IPS DF 6.9 (cell line): ENCODE measurements at regions not wholly inside any gene's neighbourhood (a gene's known extent, or its start where the extent isn't known, plus 50 kb on each side); places are given as distances from the start of the nearest gene placed in this dataset.
"Not testable (repeated sequence)": the region's sequence is repeated elsewhere in the genome, so short reads cannot be mapped to it uniquely, and the experiment has no call there.

Source experiments
- DNase-seq: peaks from one replicate; pipeline ENCODE4 v3.0.0-alpha.2; 2013; ENCODE audit warnings: low read depth, low spot score
- H3K27ac ChIP-seq: one replicate; pipeline ENCODE4 v1.5.1; 2013; ENCODE audit warnings: low read length, control low read depth
- H3K27me3 ChIP-seq: 2 replicates; pipeline ENCODE4 v1.6.1; 2013; ENCODE audit warnings: mild to moderate bottlenecking, low read length; ENCODE audit not compliant: control insufficient read depth, insufficient read depth
- H3K36me3 ChIP-seq: 2 replicates; pipeline ENCODE4 v1.6.1; 2013; ENCODE audit warnings: low read length; ENCODE audit not compliant: control insufficient read depth, insufficient read depth
- H3K4me1 ChIP-seq: 2 replicates; pipeline ENCODE4 v1.6.1; 2013; ENCODE audit warnings: low read length; ENCODE audit not compliant: control insufficient read depth, insufficient read depth
- H3K4me3 ChIP-seq: 2 replicates; pipeline ENCODE4 v1.5.1; 2013; ENCODE audit warnings: mild to moderate bottlenecking, low read length
- H3K9me3 ChIP-seq: 2 replicates; pipeline ENCODE4 v1.6.1; 2013; ENCODE audit warnings: low read length, inconsistent platforms; ENCODE audit not compliant: control insufficient read depth, insufficient read depth
- WGBS: extraction: QIAGEN DNeasy Blood & Tissue Kit; methylation state at CpG from one replicate; pipeline ENCODE4 v1.1.7; 2013; ENCODE audit warnings: mixed read lengths, missing lambda C conversion rate; ENCODE audit not compliant: insufficient read length, insufficient coverage; 5-methylcytosine and 5-hydroxymethylcytosine counted together

- Histone ChIP-seq H3K4me3 (no peak overlapping the region), H3K4me1 (no peaks in the 10 kb centered on the region), H3K36me3 (no peaks in the 10 kb centered on the region), H3K9me3 (no peaks in the 10 kb centered on the region), H3K27me3 (no peaks in the 10 kb centered on the region), H3K27ac (no peak overlapping the region)
- DNase-seq: no peak
These were observed 903.7 kb downstream of the FAM181B start for GRCh38 chr11:81829976-81830375.

GRCh38 chr11:81825346-81825745 lies 908.3 kb downstream of the FAM181B start:
- Histone ChIP-seq H3K4me1 (peaks cover 1% of the 10 kb centered on the region; the same call in 1 of the 2 replicates), H3K9me3 (no peaks in the 10 kb centered on the region), H3K27me3 (no peaks in the 10 kb centered on the region), H3K36me3 (no peaks in the 10 kb centered on the region), H3K4me3 (no peak overlapping the region), H3K27ac (no peak overlapping the region)
- no peak for DNase-seq

GRCh38 chr11:81819462-81819861 lies 914.2 kb downstream of the FAM181B start:
- no CpG with 5 or more reads among the region's 2 CpGs for WGBS
- no peak for DNase-seq
- Histone ChIP-seq H3K36me3 (no peaks in the 10 kb centered on the region), H3K4me3 (no peak overlapping the region), H3K27me3 (no peaks in the 10 kb centered on the region), H3K4me1 (peaks cover 1% of the 10 kb centered on the region; the same call in 1 of the 2 replicates), H3K9me3 (no peaks in the 10 kb centered on the region), H3K27ac (no peak overlapping the region)

GRCh38 chr11:81804858-81805257 lies 928.8 kb downstream of the FAM181B start:
- H3K36me3 ChIP-seq: no peaks in the 10 kb centered on the region
- no peak for DNase-seq
- no peaks in the 10 kb centered on the region for H3K4me1 ChIP-seq
- H3K27me3 ChIP-seq: no peaks in the 10 kb centered on the region
- WGBS: no CpG with 5 or more reads among the region's 1 CpG
- no peak overlapping the region for H3K4me3 ChIP-seq
- no peak overlapping the region for H3K27ac ChIP-seq
- no peaks in the 10 kb centered on the region for H3K9me3 ChIP-seq

- WGBS: no CpG with 5 or more reads among the region's 3 CpGs
- no peak for DNase-seq
- H3K27ac ChIP-seq: no peak overlapping the region
- no peaks in the 10 kb centered on the region for H3K9me3 ChIP-seq
- no peaks in the 10 kb centered on the region for H3K4me1 ChIP-seq
- no peaks in the 10 kb centered on the region for H3K36me3 ChIP-seq
- no peaks in the 10 kb centered on the region for H3K27me3 ChIP-seq
- H3K4me3 ChIP-seq: no peak overlapping the region
These were observed 931.1 kb downstream of the FAM181B start for GRCh38 chr11:81802591-81802990.

- WGBS: no CpG with 5 or more reads among the region's 4 CpGs
- Histone ChIP-seq H3K27ac (no peak overlapping the region), H3K4me3 (no peak overlapping the region), H3K4me1 (peaks cover 2% of the 10 kb centered on the region), H3K27me3 (no peaks in the 10 kb centered on the region), H3K9me3 (no peaks in the 10 kb centered on the region), H3K36me3 (no peaks in the 10 kb centered on the region)
- no peak for DNase-seq
These were observed 941.2 kb downstream of the FAM181B start for GRCh38 chr11:81792416-81792815.

- DNase-seq: no peak
- no peaks in the 10 kb centered on the region for H3K27me3 ChIP-seq
- no peak overlapping the region for H3K27ac ChIP-seq
- no CpG with 5 or more reads among the region's 1 CpG for WGBS
- H3K4me1 ChIP-seq: peaks cover 2% of the 10 kb centered on the region
- no peak overlapping the region for H3K4me3 ChIP-seq
- H3K36me3 ChIP-seq: no peaks in the 10 kb centered on the region
- no peaks in the 10 kb centered on the region for H3K9me3 ChIP-seq
These were observed 946.0 kb downstream of the FAM181B start for GRCh38 chr11:81787584-81788049.

GRCh38 chr11:81772166-81772565 lies 961.5 kb downstream of the FAM181B start:
- H3K4me1 ChIP-seq: peaks cover 3% of the 10 kb centered on the region; the same call in 1 of the 2 replicates
- H3K36me3 ChIP-seq: no peaks in the 10 kb centered on the region
- no CpG with 5 or more reads among the region's 3 CpGs for WGBS
- no peak for DNase-seq
- no peaks in the 10 kb centered on the region for H3K27me3 ChIP-seq
- H3K27ac ChIP-seq: no peak overlapping the region
- no peaks in the 10 kb centered on the region for H3K9me3 ChIP-seq
- H3K4me3 ChIP-seq: no peak overlapping the region

- not testable (repeated sequence) for H3K27ac ChIP-seq, H3K4me3 ChIP-seq, H3K27me3 ChIP-seq, DNase-seq, H3K4me1 ChIP-seq, H3K36me3 ChIP-seq, H3K9me3 ChIP-seq
- WGBS: 100% methylated on average over 1 of the region's 5 CpGs
These were observed 963.8 kb downstream of the FAM181B start for GRCh38 chr11:81769906-81770305.

GRCh38 chr11:81756864-81757595 lies 976.6 kb downstream of the FAM181B start:
- Histone ChIP-seq H3K4me3 (no peak overlapping the region), H3K4me1 (no peaks in the 10 kb centered on the region), H3K27me3 (no peaks in the 10 kb centered on the region), H3K9me3 (no peaks in the 10 kb centered on the region), H3K27ac (no peak overlapping the region), H3K36me3 (no peaks in the 10 kb centered on the region)
- no CpG with 5 or more reads among the region's 1 CpG for WGBS
- no peak for DNase-seq

GRCh38 chr11:81749245-81749644 lies 984.4 kb downstream of the FAM181B start:
- Histone ChIP-seq H3K9me3 (no peaks in the 10 kb centered on the region), H3K27me3 (no peaks in the 10 kb centered on the region), H3K27ac (no peak overlapping the region), H3K36me3 (no peaks in the 10 kb centered on the region), H3K4me1 (no peaks in the 10 kb centered on the region), H3K4me3 (no peak overlapping the region)
- no CpG with 5 or more reads among the region's 2 CpGs for WGBS
- no peak for DNase-seq
